CD14-positive monocyte (primary cell): ENCODE measurements at regions not wholly inside any gene's neighbourhood (a gene's known extent, or its start where the extent isn't known, plus 50 kb on each side); places are given as distances from the start of the nearest gene placed in this dataset.

ENCODE experiments used
- DNase-seq, 3 donors: peaks; one replicate each; pipeline ENCODE4 v3.0.0-alpha.2; 2011 to 2022
- H2AFZ ChIP-seq: 2 replicates; pipeline ENCODE4 v1.6.0; 2012; ENCODE audit warnings: mild to moderate bottlenecking, low read depth, low read length, inconsistent platforms; ENCODE audit not compliant: insufficient read depth, poor library complexity, severe bottlenecking
- H3K27ac ChIP-seq, 2 donors: 1 replicate in 1 of 2; 2 replicates in 1 of 2; pipeline ENCODE4 v1.5.1; 2012 to 2013; ENCODE audit warnings: low read length in 2 of 2, control low read depth in 1 of 2, inconsistent platforms in 1 of 2, low read depth in 1 of 2, mild to moderate bottlenecking in 1 of 2
- H3K27me3 ChIP-seq, 2 donors: one replicate each; pipeline versions ENCODE4 v1.6.0 to v1.6.1; 2011 to 2013; ENCODE audit warnings: low read length in 2 of 2; ENCODE audit not compliant: control insufficient read depth in 2 of 2, insufficient read depth in 2 of 2
- H3K36me3 ChIP-seq, 2 donors: replicated peaks in 1 of 2; 1 replicate in 1 of 2; 2 replicates in 1 of 2; pipeline versions ENCODE4 v1.5.1 to v1.6.1; 2012 to 2013; ENCODE audit warnings: low read length in 2 of 2, control low read depth in 1 of 2, inconsistent platforms in 1 of 2, mild to moderate bottlenecking in 1 of 2; ENCODE audit not compliant: insufficient read depth in 2 of 2, control insufficient read depth in 1 of 2
- H3K4me1 ChIP-seq, 2 donors: 1 replicate in 1 of 2; 2 replicates in 1 of 2; pipeline versions ENCODE4 v1.5.1 to v1.6.1; 2012 to 2013; ENCODE audit warnings: low read length in 2 of 2, control low read depth in 1 of 2, inconsistent platforms in 1 of 2, mild to moderate bottlenecking in 1 of 2, moderate library complexity in 1 of 2; ENCODE audit not compliant: insufficient read depth in 2 of 2, control insufficient read depth in 1 of 2
- H3K4me2 ChIP-seq: replicated peaks from 2 replicates; pipeline ENCODE3; 2012; ENCODE audit warnings: low read length, moderate library complexity, mild to moderate bottlenecking; ENCODE audit not compliant: poor library complexity, severe bottlenecking; ENCODE audit errors: extremely low read depth
- H3K4me3 ChIP-seq, 3 experiments: fragments of 200-600 bp in 1 of 3; sonication (generic) in 1 of 3; replicated peaks in 1 of 3; 1 replicate in 2 of 3; 2 replicates in 1 of 3; pipeline ENCODE4 v1.5.1; 2011 to 2013; ENCODE audit warnings: low read length in 3 of 3, mild to moderate bottlenecking in 3 of 3, control low read depth in 2 of 3, low read depth in 2 of 3, inconsistent platforms in 1 of 3, moderate library complexity in 1 of 3
- H3K79me2 ChIP-seq: 2 replicates; pipeline ENCODE4 v1.6.0; 2012; ENCODE audit warnings: mild to moderate bottlenecking, control low read depth, inconsistent platforms, low read length, moderate library complexity; ENCODE audit not compliant: insufficient read depth
- H3K9ac ChIP-seq: 2 replicates; pipeline ENCODE4 v1.6.0; 2017; ENCODE audit warnings: low read length, mild to moderate bottlenecking; ENCODE audit not compliant: insufficient read depth, poor library complexity, severe bottlenecking
- H3K9me3 ChIP-seq, 2 donors: replicated peaks in 1 of 2; 1 replicate in 1 of 2; 2 replicates in 1 of 2; pipeline versions ENCODE4 v1.5.1 to v1.6.1; 2012 to 2013; ENCODE audit warnings: low read length in 2 of 2, control low read depth in 1 of 2; ENCODE audit not compliant: control insufficient read depth in 1 of 2, insufficient read depth in 1 of 2
- H4K20me1 ChIP-seq: 2 replicates; pipeline ENCODE4 v1.6.0; 2012; ENCODE audit warnings: mild to moderate bottlenecking, low read length, control low read depth, moderate library complexity; ENCODE audit not compliant: insufficient read depth
- H3K27ac Mint-ChIP-seq, 7 donors: one replicate each; pipeline ENCODE4 v1.8.0; 2020; ENCODE audit warnings: mild to moderate bottlenecking in 7 of 7, mixed read lengths in 7 of 7, moderate library complexity in 6 of 7, inconsistent platforms in 2 of 7
- H3K27me3 Mint-ChIP-seq, 3 donors: one replicate each; pipeline ENCODE4 v1.8.0; 2021 to 2022; ENCODE audit warnings: low read depth in 3 of 3, mild to moderate bottlenecking in 3 of 3, mixed read lengths in 3 of 3, moderate library complexity in 3 of 3, inconsistent platforms in 1 of 3
- H3K36me3 Mint-ChIP-seq, 2 donors: one replicate each; pipeline ENCODE4 v1.8.0; 2020; ENCODE audit warnings: mixed read lengths in 2 of 2, inconsistent platforms in 1 of 2, mild to moderate bottlenecking in 1 of 2
- H3K4me1 Mint-ChIP-seq: one replicate; pipeline ENCODE4 v1.8.0; 2020; ENCODE audit warnings: mild to moderate bottlenecking, mixed read lengths
- H3K4me3 Mint-ChIP-seq, 2 donors: one replicate each; pipeline ENCODE4 v1.8.0; 2020; ENCODE audit warnings: mild to moderate bottlenecking in 2 of 2, mixed read lengths in 2 of 2, moderate library complexity in 1 of 2
- H3K9me3 Mint-ChIP-seq, 7 donors: one replicate each; pipeline ENCODE4 v1.8.0; 2020 to 2022; ENCODE audit warnings: mixed read lengths in 7 of 7, mild to moderate bottlenecking in 6 of 7, moderate library complexity in 6 of 7, inconsistent platforms in 2 of 7
- WGBS: methylation state at CpG from one replicate; pipeline ENCODE4 v1.1.5; 2013; ENCODE audit warnings: missing lambda C conversion rate; ENCODE audit not compliant: insufficient coverage; 5-methylcytosine and 5-hydroxymethylcytosine counted together
- intact Hi-C, 2 donors: fragments of 100-400 bp; cut with micrococcal nuclease; formaldehyde crosslinking; loops; one replicate each; pipeline versions ENCODE4 v1.15.0 to v1.15.1; 2023
- TF ChIP-seq, protein P1 (sequence below): fragments of 200-600 bp; IDR thresholded peaks from one replicate; pipeline ENCODE4 v1.8.0; 2022; ENCODE audit warnings: antibody characterized with exemption, mild to moderate bottlenecking

DNA sequence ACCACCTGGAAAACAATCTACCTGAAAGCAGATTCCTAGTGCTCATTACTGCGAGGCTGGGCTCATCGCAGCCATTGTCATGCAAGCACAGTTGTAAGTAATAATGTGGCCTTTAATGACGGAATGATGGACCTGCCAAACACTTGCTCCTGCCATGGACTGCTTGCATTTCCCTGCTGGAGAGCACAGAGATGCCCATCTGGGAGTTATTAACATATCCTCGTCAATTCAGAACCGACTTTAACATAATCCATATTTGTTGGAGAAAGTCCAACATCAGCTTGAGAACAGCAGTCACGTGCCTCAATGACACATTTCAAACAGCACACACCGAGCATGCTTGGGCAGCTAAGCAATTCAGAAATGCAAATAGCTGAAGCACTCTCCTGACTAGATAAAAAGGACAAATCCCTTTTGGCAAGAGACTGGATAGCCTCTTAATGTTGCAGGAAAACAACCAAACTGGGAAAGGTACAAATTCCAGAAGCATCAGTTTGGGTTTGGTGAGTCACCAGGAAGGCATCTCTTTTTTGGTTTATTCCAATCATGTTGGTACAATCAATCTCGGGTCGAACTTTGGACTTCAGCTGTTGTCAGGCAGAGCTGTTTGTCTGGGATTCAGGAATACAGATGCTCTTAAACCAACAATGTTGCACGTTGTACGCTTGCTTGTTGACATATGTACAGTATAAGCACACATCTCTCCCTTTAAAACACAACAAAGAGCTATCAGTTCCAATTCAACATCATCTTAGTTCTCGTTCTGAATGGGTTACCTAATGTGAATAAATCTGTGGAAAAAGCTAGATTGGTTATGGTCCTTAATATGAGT, 395.8 kb downstream of the LNPK start:
- Histone ChIP-seq H3K4me1 (no peaks in the 10 kb centered on the region), H3K9me3 (no peaks in the 10 kb centered on the region), H3K4me3 (no peak overlapping the region), H2AFZ (no peak overlapping the region), H3K27me3 (no peaks in the 10 kb centered on the region), H3K79me2 (no peaks in the 10 kb centered on the region), H3K36me3 (no peaks in the 10 kb centered on the region), H3K4me2 (no peak overlapping the region), H3K27ac (no peak overlapping the region), H4K20me1 (no peaks in the 10 kb centered on the region), H3K9ac (no peak overlapping the region)
- intact Hi-C loops, result no loop called here
- H3K9me3 Mint-ChIP-seq, result peaks cover 0 to 4% (median 2%) of the 10 kb centered on the region in 7 donors
- H3K36me3 Mint-ChIP-seq, result no peaks in the 10 kb centered on the region
- H3K27me3 Mint-ChIP-seq, result no peaks in the 10 kb centered on the region
- H3K4me3 Mint-ChIP-seq, result no peak overlapping the region
- no peaks in the 10 kb centered on the region for H3K4me1 Mint-ChIP-seq
- DNase-seq, result no peak
- TF ChIP-seq, protein P1, sequence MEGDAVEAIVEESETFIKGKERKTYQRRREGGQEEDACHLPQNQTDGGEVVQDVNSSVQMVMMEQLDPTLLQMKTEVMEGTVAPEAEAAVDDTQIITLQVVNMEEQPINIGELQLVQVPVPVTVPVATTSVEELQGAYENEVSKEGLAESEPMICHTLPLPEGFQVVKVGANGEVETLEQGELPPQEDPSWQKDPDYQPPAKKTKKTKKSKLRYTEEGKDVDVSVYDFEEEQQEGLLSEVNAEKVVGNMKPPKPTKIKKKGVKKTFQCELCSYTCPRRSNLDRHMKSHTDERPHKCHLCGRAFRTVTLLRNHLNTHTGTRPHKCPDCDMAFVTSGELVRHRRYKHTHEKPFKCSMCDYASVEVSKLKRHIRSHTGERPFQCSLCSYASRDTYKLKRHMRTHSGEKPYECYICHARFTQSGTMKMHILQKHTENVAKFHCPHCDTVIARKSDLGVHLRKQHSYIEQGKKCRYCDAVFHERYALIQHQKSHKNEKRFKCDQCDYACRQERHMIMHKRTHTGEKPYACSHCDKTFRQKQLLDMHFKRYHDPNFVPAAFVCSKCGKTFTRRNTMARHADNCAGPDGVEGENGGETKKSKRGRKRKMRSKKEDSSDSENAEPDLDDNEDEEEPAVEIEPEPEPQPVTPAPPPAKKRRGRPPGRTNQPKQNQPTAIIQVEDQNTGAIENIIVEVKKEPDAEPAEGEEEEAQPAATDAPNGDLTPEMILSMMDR, result no peak
- WGBS, result 92% methylated on average over 11 of the region's 12 CpGs
- H3K27ac Mint-ChIP-seq, result no peak overlapping the region

DNA sequence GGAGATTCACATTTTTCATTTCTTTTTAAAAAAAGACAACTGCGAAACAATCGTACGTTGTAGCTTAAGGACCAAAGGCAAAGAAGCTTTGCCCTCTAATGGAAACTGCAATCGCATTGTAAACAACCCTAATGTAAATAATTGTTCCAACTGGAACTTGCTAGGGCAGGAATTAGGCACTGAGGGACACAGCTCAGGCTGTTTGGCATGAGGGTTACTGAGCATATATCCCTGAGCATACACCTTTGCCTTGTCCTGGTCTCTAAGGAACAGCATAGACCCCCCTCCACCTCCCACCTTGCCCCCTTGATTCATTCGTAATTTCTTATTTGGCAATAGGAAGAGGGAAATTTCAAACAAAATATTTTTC, 396.4 kb downstream of the LNPK start:
- 94% methylated on average over 3 of the region's 5 CpGs for WGBS
- H3K4me1 Mint-ChIP-seq, result no peaks in the 10 kb centered on the region

More for the DNA sequence above, 396.4 kb downstream of the LNPK start:
- Histone ChIP-seq H3K79me2 (no peaks in the 10 kb centered on the region), H3K27me3 (no peaks in the 10 kb centered on the region), H3K9me3 (no peaks in the 10 kb centered on the region), H3K36me3 (no peaks in the 10 kb centered on the region), H3K9ac (no peak overlapping the region), H4K20me1 (no peaks in the 10 kb centered on the region), H3K27ac (no peak overlapping the region), H3K4me3 (no peak overlapping the region), H3K4me1 (no peaks in the 10 kb centered on the region), H3K4me2 (no peak overlapping the region), H2AFZ (no peak overlapping the region)
- TF ChIP-seq, protein P1, result no peak
- H3K27ac Mint-ChIP-seq, result no peak overlapping the region
- peaks cover 0 to 4% (median 2%) of the 10 kb centered on the region in 7 donors for H3K9me3 Mint-ChIP-seq
- H3K27me3 Mint-ChIP-seq, result no peaks in the 10 kb centered on the region
- H3K4me3 Mint-ChIP-seq, result no peak overlapping the region
- DNase-seq, result no peak
- intact Hi-C loops, result no loop called here
- no peaks in the 10 kb centered on the region for H3K36me3 Mint-ChIP-seq
